K562 (cell line): ENCODE measurements at regions not wholly inside any gene's neighbourhood (a gene's known extent, or its start where the extent isn't known, plus 50 kb on each side); places are given as distances from the start of the nearest gene placed in this dataset.
A peak's percentile ranks its signal among the peaks of the same experiment; 100 is the strongest.
"Not testable (repeated sequence)": the region's sequence is repeated elsewhere in the genome, so short reads cannot be mapped to it uniquely, and the experiment has no call there.

Experiments used
- ATAC-seq: fragments of 200-7000 bp; cut with Tn5 transposase; 3 replicates; pipeline ENCODE4 v1.9.1; 2020; ENCODE audit warnings: moderate library complexity
- BruUV-seq: library from RNA; stranded (reverse); fragments of 400-500 nt; replicated peaks from 2 replicates; lab custom pipeline; 2021; lab: Mats Ljungman, UMichigan
- CTCF ChIA-PET: fragments of 300-600 bp; formaldehyde crosslinking; extraction: SDS; loops from one replicate; lab custom pipeline; 2021; ENCODE audit warnings: low intra/inter-chr PET ratio; lab: Yijun Ruan, JAX
- POLR2A ChIA-PET: fragments of 300-600, 350-650 bp; sonication (Branson Sonifier 250); formaldehyde crosslinking; extraction: SDS; loops from one replicate; lab custom pipeline; 2021; ENCODE audit warnings: antibody characterized with exemption, inconsistent platforms; lab: Yijun Ruan, JAX
- DNase-seq, 4 experiments: peaks; one replicate each; pipeline versions ENCODE4 v3.0.0 to v3.0.0-alpha.2; 2011 to 2018; ENCODE audit warnings: low spot score in 3 of 4, mixed read lengths in 3 of 4; ENCODE audit errors: extremely low read depth in 1 of 4
- FAIRE-seq: peaks from 2 replicates; lab custom pipeline; 2011; peaks lifted over from hg19 to GRCh38; lab: Jason Lieb, UNC
- H2AFZ ChIP-seq: 2 replicates; pipeline ENCODE4 v1.6.0; 2011; ENCODE audit warnings: low read depth, low read length, control low read depth, inconsistent platforms
- H3K27ac ChIP-seq: fragments of 200-600 bp; 3 replicates; pipeline ENCODE4 v1.8.0; 2011; ENCODE audit warnings: low read depth, mild to moderate bottlenecking, control low read depth, inconsistent platforms, low read length, moderate library complexity, mixed read lengths; ENCODE audit errors: extremely low read depth
- H3K27me3 ChIP-seq, 2 experiments: fragments of 300-600 bp in 1 of 2; 2 replicates in 1 of 2; 3 replicates in 1 of 2; pipeline versions ENCODE4 v1.6.0 to v1.8.0; 2011; ENCODE audit warnings: inconsistent platforms in 2 of 2, low read length in 2 of 2, mild to moderate bottlenecking in 1 of 2, mixed read lengths in 1 of 2, moderate library complexity in 1 of 2; ENCODE audit not compliant: control insufficient read depth in 2 of 2, insufficient read depth in 2 of 2
- H3K36me3 ChIP-seq: fragments of 300-600 bp; 3 replicates; pipeline ENCODE4 v1.8.0; 2011; ENCODE audit warnings: mild to moderate bottlenecking, low read length, inconsistent platforms; ENCODE audit not compliant: control insufficient read depth, insufficient read depth
- H3K4me1 ChIP-seq, 2 experiments: fragments of 200-600 bp in 1 of 2; replicated peaks in 1 of 2; 2 replicates in 1 of 2; 3 replicates in 1 of 2; pipeline versions ENCODE4 v1.5.1 to v1.8.0; 2011; ENCODE audit warnings: inconsistent platforms in 2 of 2, low read length in 2 of 2, mild to moderate bottlenecking in 1 of 2, mixed read lengths in 1 of 2, moderate library complexity in 1 of 2; ENCODE audit not compliant: control insufficient read depth in 2 of 2, insufficient read depth in 2 of 2
- H3K4me2 ChIP-seq: 2 replicates; pipeline ENCODE4 v1.6.1; 2011; ENCODE audit warnings: low read length, control low read depth, inconsistent platforms, mixed read lengths; ENCODE audit not compliant: insufficient read depth
- H3K4me3 ChIP-seq: fragments of 200-600 bp; sonication (generic), shearing (Covaris generic); 2 replicates; pipeline ENCODE4 v1.5.1; 2016; ENCODE audit warnings: control low read depth, inconsistent platforms
- H3K79me2 ChIP-seq: fragments of 200-600 bp; 3 replicates; pipeline ENCODE4 v1.8.0; 2011; ENCODE audit warnings: low read length, inconsistent platforms; ENCODE audit not compliant: control insufficient read depth, insufficient read depth
- H3K9ac ChIP-seq, 2 experiments: 2 replicates each; pipeline versions ENCODE4 v1.6.0 to v1.6.1; 2011; ENCODE audit warnings: low read depth in 2 of 2, low read length in 2 of 2, control low read depth in 1 of 2, inconsistent platforms in 1 of 2, mild to moderate bottlenecking in 1 of 2, mixed read lengths in 1 of 2; ENCODE audit not compliant: insufficient read depth in 1 of 2
- H3K9me1 ChIP-seq: one replicate; pipeline ENCODE4 v1.6.0; 2011; ENCODE audit warnings: inconsistent platforms, mild to moderate bottlenecking, low read length, moderate library complexity; ENCODE audit not compliant: control insufficient read depth, insufficient read depth
- H3K9me3 ChIP-seq: replicated peaks from 2 replicates; pipeline ENCODE4 v1.5.1; 2011; ENCODE audit warnings: low read depth, low read length, inconsistent platforms; ENCODE audit not compliant: control insufficient read depth, insufficient read depth
- H4K20me1 ChIP-seq: replicated peaks from 2 replicates; pipeline ENCODE4 v1.6.1; 2011; ENCODE audit warnings: low read length, inconsistent platforms, mixed read lengths; ENCODE audit not compliant: control insufficient read depth, insufficient read depth
- BRD4 ChIP-seq: fragments of 200-600 bp; sonication (generic); IDR thresholded peaks from 2 replicates; pipeline ENCODE4 v1.6.1; 2017; ENCODE audit warnings: inconsistent platforms
- CAMTA2 ChIP-seq: fragments of 250-450 bp; sonication (Bioruptor Pico); conservative IDR thresholded peaks from 2 replicates; pipeline ENCODE4 v1.5.1; 2022
- CBX2 ChIP-seq: fragments of 200-600 bp; sonication (generic); IDR thresholded peaks from one replicate; pipeline ENCODE4 v1.6.1; 2012; ENCODE audit warnings: mild to moderate bottlenecking, low read length, inconsistent platforms; ENCODE audit not compliant: insufficient read depth, poor library complexity, severe bottlenecking
- NFYB ChIP-seq: IDR thresholded peaks from 2 replicates; pipeline ENCODE4 v1.6.1; 2011; ENCODE audit warnings: mild to moderate bottlenecking, moderate library complexity; ENCODE audit not compliant: insufficient read length; ENCODE audit errors: extremely low read depth
- ZNF224 ChIP-seq: sonication (generic); formaldehyde crosslinking; IDR thresholded peaks from 2 replicates; pipeline ENCODE4 v1.8.0; 2022; ENCODE audit warnings: mild to moderate bottlenecking, missing genetic modification reagents
- ZNF707 ChIP-seq: fragments of 250-450 bp; sonication (Bioruptor Pico); conservative IDR thresholded peaks from 2 replicates; pipeline ENCODE4 v1.8.0; 2022; ENCODE audit warnings: inconsistent platforms, mild to moderate bottlenecking, moderate library complexity
- WGBS: fragments of 100-300 bp; shearing (Covaris generic); methylation state at CpG from one replicate; pipeline ENCODE4 v1.1.6; 2016; ENCODE audit warnings: low coverage, mixed read lengths; ENCODE audit not compliant: insufficient coverage; ENCODE audit errors: missing lambda C conversion rate; 5-methylcytosine and 5-hydroxymethylcytosine counted together
- in situ Hi-C: fragments of 300-500 bp; cut with MboI; formaldehyde crosslinking; loops from 4 replicates; pipeline ENCODE4 v1.15.0; 2018; ENCODE audit warnings: inconsistent platforms, mixed read lengths
- intact Hi-C: fragments of 100-400 bp; cut with micrococcal nuclease; formaldehyde crosslinking; loops from 2 replicates; pipeline ENCODE4 v1.14.2; 2022

DNA sequence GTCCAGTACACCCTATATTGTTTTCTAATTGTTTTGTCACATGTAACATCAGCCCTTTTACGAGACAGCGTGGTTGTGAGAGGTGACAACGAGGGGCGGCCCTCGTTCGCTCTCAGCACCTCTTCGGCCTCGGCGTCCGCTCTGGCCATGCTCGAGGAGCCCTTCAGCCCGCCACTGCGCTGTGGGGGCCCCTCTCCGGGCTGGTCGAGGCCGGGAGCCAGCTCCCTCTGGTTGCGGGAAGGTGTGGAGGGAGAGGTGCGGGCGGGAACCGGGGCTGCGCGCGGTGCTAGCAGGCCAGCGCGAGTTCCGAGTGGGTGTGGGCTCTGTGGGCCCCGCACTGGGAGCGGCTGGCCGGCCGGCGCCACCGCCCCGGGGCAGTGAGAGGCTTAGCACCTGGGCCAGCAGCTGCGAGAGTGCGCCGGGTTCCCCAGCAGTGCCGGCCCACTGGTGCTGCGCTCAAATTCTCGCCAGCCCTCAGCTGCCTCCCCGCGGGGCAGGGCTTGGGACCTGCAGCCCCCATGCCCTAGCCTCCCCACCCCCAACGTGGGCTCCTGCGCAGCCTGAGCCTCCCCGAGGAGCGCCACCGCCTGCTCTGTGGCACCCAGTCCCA is 145.0 kb downstream of the PSAT1 start:
- no peak overlapping the region for H2AFZ ChIP-seq
- H3K4me3 ChIP-seq: no peak overlapping the region
- H3K4me2 ChIP-seq: no peak overlapping the region
- H3K4me1 ChIP-seq: no peaks in the 10 kb centered on the region
- H3K9me3 ChIP-seq: no peaks in the 10 kb centered on the region
- CTCF ChIA-PET: no interaction called here
- in situ Hi-C loops (no loop called here), intact Hi-C loops (no loop called here)
- H3K36me3 ChIP-seq: no peaks in the 10 kb centered on the region
- no peaks in the 10 kb centered on the region for H3K9me1 ChIP-seq
- H3K27me3 ChIP-seq: no peaks in the 10 kb centered on the region
- no peak for TF ChIP-seq BRD4
- no peak for TF ChIP-seq CBX2
- TF ChIP-seq ZNF707 (CRISPR knock-in tag): no peak
- TF ChIP-seq ZNF224 (CRISPR knock-in tag): no peak
- no peak for TF ChIP-seq CAMTA2 (CRISPR knock-in tag)
- DNase-seq: no peak
- WGBS: 3% methylated on average over 40 of the region's 46 CpGs
- no peaks in the 10 kb centered on the region for H3K79me2 ChIP-seq
- BruUV-seq: no TSS peak
- no peak for FAIRE-seq
- H3K27ac ChIP-seq: no peak overlapping the region
- ATAC-seq: no peak
- H3K9ac ChIP-seq: no peak overlapping the region
- no peaks in the 10 kb centered on the region for H4K20me1 ChIP-seq
- POLR2A ChIA-PET: interaction anchor here (0.6 kb wide), 1 partner anchor 905 kb away, joined by 3 read pairs; no protein-coding TSS in a partner anchor

DNA sequence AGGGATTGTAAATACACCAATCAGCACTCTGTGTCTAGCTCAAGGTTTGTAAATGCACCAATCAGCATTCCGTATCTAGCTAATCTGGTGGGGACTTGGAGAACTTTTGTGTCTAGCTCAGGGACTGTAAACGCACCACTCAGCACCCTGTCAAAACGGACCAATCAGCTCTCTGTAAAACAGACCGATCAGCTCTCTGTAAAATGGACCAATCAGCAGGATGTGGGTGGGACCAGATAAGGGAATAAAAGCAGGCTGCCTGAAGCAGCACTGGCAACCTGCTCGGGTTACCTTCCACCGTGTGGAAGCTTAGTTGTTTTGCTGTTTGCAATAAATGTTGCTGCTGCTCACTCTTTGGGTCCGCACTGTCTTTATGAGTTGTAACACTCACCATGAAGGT is 145.7 kb downstream of the PSAT1 start:
- H3K36me3 ChIP-seq, H3K9me3 ChIP-seq, H2AFZ ChIP-seq, H3K4me2 ChIP-seq, POLR2A ChIA-PET, BruUV-seq, H3K9me1 ChIP-seq, in situ Hi-C loops, H4K20me1 ChIP-seq, DNase-seq, H3K9ac ChIP-seq, FAIRE-seq, H3K4me3 ChIP-seq, CTCF ChIA-PET, H3K27me3 ChIP-seq, ATAC-seq, H3K79me2 ChIP-seq, H3K27ac ChIP-seq, H3K4me1 ChIP-seq, intact Hi-C loops: not testable (repeated sequence)
- 7% methylated on average over 7 of the region's 7 CpGs for WGBS
- TF ChIP-seq NFYB: peak; percentile 55
